Left ventricle myocardium inferior (tissue), 1 donor: ENCODE measurements at regions not wholly inside any gene's neighbourhood (a gene's known extent, or its start where the extent isn't known, plus 50 kb on each side); places are given as distances from the start of the nearest gene placed in this dataset.

ENCODE experiments used
- DNase-seq: peaks from one replicate; pipeline ENCODE4 v3.0.0-alpha.2; 2020
- H3K27ac ChIP-seq: fragments of 200-600 bp; replicated peaks from 2 replicates; pipeline ENCODE4 v1.8.0; 2021
- H3K27me3 ChIP-seq: fragments of 200-600 bp; 2 replicates; pipeline ENCODE4 v1.8.0; 2021; ENCODE audit warnings: low read depth
- H3K36me3 ChIP-seq: fragments of 200-600 bp; 2 replicates; pipeline ENCODE4 v1.8.0; 2021
- H3K4me1 ChIP-seq: fragments of 200-600 bp; 2 replicates; pipeline ENCODE4 v1.8.0; 2021
- H3K4me3 ChIP-seq: fragments of 200-600 bp; 2 replicates; pipeline ENCODE4 v1.8.0; 2021; ENCODE audit warnings: mild to moderate bottlenecking, moderate library complexity
- H3K9me3 ChIP-seq: fragments of 200-600 bp; replicated peaks from 2 replicates; pipeline ENCODE4 v1.8.0; 2021
- intact Hi-C: fragments of 100-400 bp; cut with micrococcal nuclease; formaldehyde crosslinking; loops from one replicate; pipeline ENCODE4 v1.11.0; 2022
- TF ChIP-seq, protein P1 (sequence below): fragments of 200-600 bp; IDR thresholded peaks from 2 replicates; pipeline ENCODE4 v1.8.0; 2021; ENCODE audit warnings: antibody characterized with exemption, mild to moderate bottlenecking, borderline replicate concordance
- donor health status: DM: no; HTN: yes; CAD: no; lungs with severe emphysema.

DNA sequence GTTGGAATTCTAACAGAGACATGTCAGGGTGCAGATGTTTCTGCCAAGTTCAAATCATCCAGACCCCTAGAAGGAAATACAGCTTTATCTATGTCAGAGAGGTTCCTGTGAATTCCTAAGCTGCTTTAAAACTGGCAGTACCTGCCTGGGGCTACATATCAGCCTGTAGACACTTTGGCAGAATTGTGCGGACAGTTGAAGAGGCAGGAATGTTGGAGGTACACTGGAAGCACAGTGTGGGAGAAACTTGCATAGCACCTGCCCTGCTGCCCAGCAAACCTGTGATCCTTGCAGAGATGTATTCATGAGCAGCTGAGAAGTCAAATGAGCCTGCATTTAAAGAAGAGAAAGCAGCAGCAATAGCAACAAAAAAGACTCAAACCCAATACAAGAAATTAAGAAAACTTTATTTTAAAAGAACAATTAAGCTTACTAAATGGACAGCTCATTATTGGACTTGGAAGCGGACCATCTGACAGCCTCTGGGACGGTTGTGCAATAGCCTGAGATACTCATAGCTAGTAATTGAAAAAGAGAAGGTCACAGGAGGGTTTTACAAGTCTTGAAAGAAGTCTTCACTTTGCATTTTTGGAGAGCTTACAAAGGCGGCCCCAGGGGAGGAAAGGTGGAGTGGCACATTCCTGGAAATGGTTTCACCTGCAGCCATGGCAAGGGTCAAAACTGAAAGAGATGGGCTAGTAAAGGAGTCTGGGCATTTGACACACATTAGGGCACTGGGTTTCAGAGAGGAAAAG, 280.9 kb upstream of the FLRT2 start:
- Histone ChIP-seq H3K36me3 (no peaks in the 10 kb centered on the region), H3K27ac (no peak overlapping the region), H3K9me3 (peaks cover 3% of the 10 kb centered on the region), H3K27me3 (no peaks in the 10 kb centered on the region), H3K4me1 (peaks cover 7% of the 10 kb centered on the region), H3K4me3 (no peak overlapping the region)
- DNase-seq, result no peak
- TF ChIP-seq, protein P1, sequence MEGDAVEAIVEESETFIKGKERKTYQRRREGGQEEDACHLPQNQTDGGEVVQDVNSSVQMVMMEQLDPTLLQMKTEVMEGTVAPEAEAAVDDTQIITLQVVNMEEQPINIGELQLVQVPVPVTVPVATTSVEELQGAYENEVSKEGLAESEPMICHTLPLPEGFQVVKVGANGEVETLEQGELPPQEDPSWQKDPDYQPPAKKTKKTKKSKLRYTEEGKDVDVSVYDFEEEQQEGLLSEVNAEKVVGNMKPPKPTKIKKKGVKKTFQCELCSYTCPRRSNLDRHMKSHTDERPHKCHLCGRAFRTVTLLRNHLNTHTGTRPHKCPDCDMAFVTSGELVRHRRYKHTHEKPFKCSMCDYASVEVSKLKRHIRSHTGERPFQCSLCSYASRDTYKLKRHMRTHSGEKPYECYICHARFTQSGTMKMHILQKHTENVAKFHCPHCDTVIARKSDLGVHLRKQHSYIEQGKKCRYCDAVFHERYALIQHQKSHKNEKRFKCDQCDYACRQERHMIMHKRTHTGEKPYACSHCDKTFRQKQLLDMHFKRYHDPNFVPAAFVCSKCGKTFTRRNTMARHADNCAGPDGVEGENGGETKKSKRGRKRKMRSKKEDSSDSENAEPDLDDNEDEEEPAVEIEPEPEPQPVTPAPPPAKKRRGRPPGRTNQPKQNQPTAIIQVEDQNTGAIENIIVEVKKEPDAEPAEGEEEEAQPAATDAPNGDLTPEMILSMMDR, result no peak
- intact Hi-C loops, result no loop called here

GRCh38 chr14:85250414-85251189, 279.3 kb upstream of the FLRT2 start:
- H3K4me1 ChIP-seq, result peaks cover 7% of the 10 kb centered on the region
- TF ChIP-seq, protein P1, result no peak
- H3K27ac ChIP-seq, result no peak overlapping the region
- intact Hi-C loops, result no loop called here
- no peak for DNase-seq
- H3K36me3 ChIP-seq, result no peaks in the 10 kb centered on the region
- no peak overlapping the region for H3K4me3 ChIP-seq
- peaks cover 3% of the 10 kb centered on the region for H3K9me3 ChIP-seq
- H3K27me3 ChIP-seq, result no peaks in the 10 kb centered on the region

DNA sequence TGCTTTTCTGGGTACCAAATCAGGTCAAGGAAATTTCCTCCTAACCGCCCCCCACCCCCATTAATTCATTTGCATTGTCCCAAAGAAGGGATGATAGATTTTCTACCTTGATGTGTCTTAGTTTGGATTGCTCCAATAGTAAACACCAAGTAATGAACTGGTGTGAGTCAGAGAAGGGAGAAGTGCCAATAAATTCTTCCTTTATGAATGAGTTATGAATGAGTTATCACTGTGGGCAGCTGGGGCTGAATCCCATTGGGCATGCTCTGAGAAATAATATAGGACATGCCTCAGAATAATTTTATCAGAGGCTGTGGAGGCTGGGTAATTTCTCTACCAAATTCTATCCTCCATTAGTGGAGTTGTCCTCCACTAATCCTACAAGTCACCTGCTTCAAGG, 277.9 kb upstream of the FLRT2 start:
- TF ChIP-seq, protein P1, result no peak

GRCh38 chr14:85254711-85255110, 275.2 kb upstream of the FLRT2 start:
- Histone ChIP-seq H3K27me3 (no peaks in the 10 kb centered on the region), H3K4me3 (no peak overlapping the region), H3K4me1 (peaks cover 7% of the 10 kb centered on the region), H3K9me3 (no peaks in the 10 kb centered on the region), H3K27ac (no peak overlapping the region), H3K36me3 (no peaks in the 10 kb centered on the region)
- DNase-seq, result no peak
- TF ChIP-seq, protein P1, result no peak
- intact Hi-C loops, result no loop called here

More for the DNA sequence above, 277.9 kb upstream of the FLRT2 start:
- Histone ChIP-seq H3K36me3 (no peaks in the 10 kb centered on the region), H3K27me3 (no peaks in the 10 kb centered on the region), H3K4me1 (peaks cover 7% of the 10 kb centered on the region), H3K27ac (no peak overlapping the region), H3K4me3 (no peak overlapping the region), H3K9me3 (peaks cover 3% of the 10 kb centered on the region)
- intact Hi-C loops, result no loop called here
- no peak for DNase-seq

DNA sequence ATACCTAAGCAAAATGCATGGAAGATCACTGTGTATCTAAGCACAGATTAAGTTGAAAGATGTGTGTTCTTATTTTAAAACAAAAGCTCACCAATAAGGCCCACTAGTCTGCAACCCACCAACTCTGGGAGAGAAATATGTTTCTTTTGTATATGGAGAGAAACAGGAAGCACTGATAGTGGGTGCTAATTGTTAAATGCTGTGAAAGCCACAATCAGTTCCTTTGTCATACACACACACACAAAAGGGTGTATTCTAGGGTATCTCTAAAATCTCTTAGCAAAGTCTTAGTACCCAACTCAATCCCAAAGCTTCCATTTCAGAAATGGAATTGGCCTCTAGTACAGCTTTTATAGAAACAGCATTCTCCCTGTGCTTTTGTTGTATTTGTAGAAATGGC, 272.7 kb upstream of the FLRT2 start:
- no peaks in the 10 kb centered on the region for H3K36me3 ChIP-seq
- TF ChIP-seq, protein P1, result no peak
- H3K27me3 ChIP-seq, result no peaks in the 10 kb centered on the region
- no peak for DNase-seq
- H3K4me1 ChIP-seq, result no peaks in the 10 kb centered on the region
- no peaks in the 10 kb centered on the region for H3K9me3 ChIP-seq
- no peak overlapping the region for H3K27ac ChIP-seq
- H3K4me3 ChIP-seq, result no peak overlapping the region
- intact Hi-C loops, result no loop called here
